Adrenal gland (tissue), 9 donors: ENCODE measurements at regions not wholly inside any gene's neighbourhood (a gene's known extent, or its start where the extent isn't known, plus 50 kb on each side); places are given as distances from the start of the nearest gene placed in this dataset.

Source experiments
- DNase-seq, 7 donors: peaks; one replicate each; pipeline ENCODE4 v3.0.0-alpha.2; 2019 to 2020
- H3K27ac ChIP-seq, 5 donors: fragments of 200-600 bp; sonication (generic) in 4 of 5; 1 replicate in 3 of 5; 2 replicates in 2 of 5; pipeline versions ENCODE4 v1.5.1 to v1.8.0; 2016 to 2020; ENCODE audit warnings: mild to moderate bottlenecking in 1 of 5
- H3K27me3 ChIP-seq: fragments of 200-600 bp; 2 replicates; pipeline ENCODE4 v1.8.0; 2021
- H3K36me3 ChIP-seq, 2 donors: fragments of 200-600 bp; replicated peaks in 1 of 2; 1 replicate in 1 of 2; 2 replicates in 1 of 2; pipeline versions ENCODE4 v1.5.1 to v1.8.0; 2018 to 2022
- H3K4me1 ChIP-seq, 2 donors: fragments of 200-600 bp; replicated peaks in 1 of 2; 1 replicate in 1 of 2; 2 replicates in 1 of 2; pipeline versions ENCODE4 v1.5.1 to v1.8.0; 2018 to 2021
- H3K4me3 ChIP-seq, 4 donors: fragments of 200-600 bp; sonication (generic) in 3 of 4; one replicate each; pipeline ENCODE4 v1.5.1; 2016 to 2018
- H3K9me3 ChIP-seq, 3 donors: fragments of 200-600 bp; sonication (generic) in 1 of 3; replicated peaks in 1 of 3; 1 replicate in 2 of 3; 2 replicates in 1 of 3; pipeline versions ENCODE4 v1.5.1 to v1.8.0; 2016 to 2021
- POLR2A ChIP-seq, 2 donors: fragments of 450-650 bp; IDR thresholded peaks; one replicate each; pipeline ENCODE4 v1.6.1; 2017; ENCODE audit warnings: antibody characterized with exemption in 2 of 2, mild to moderate bottlenecking in 2 of 2, moderate library complexity in 1 of 2
- WGBS, 4 donors: extraction: QIAGEN DNeasy Blood & Tissue Kit in 2 of 4; methylation state at CpG; one replicate each; pipeline versions ENCODE4 v1.1.5 to v1.1.7; 2013 to 2017; 5-methylcytosine and 5-hydroxymethylcytosine counted together
- intact Hi-C, 2 donors: fragments of 100-400 bp; cut with DNase I; formaldehyde crosslinking; loops; one replicate each; pipeline versions ENCODE4 v1.14.1 to v1.15.0; 2022 to 2023
- TF ChIP-seq, protein P1 (sequence below), 6 experiments: fragments of 450-650 bp in 4 of 6; fragments of 200-600 bp in 2 of 6; sonication (generic) in 1 of 6; IDR thresholded peaks; 1 replicate in 5 of 6; 2 replicates in 1 of 6; pipeline versions ENCODE4 v1.5.1 to v1.8.0; 2016 to 2021; ENCODE audit warnings: antibody characterized with exemption in 6 of 6, mild to moderate bottlenecking in 2 of 6, moderate library complexity in 1 of 6
- donor health status: healthy with polysubstance abuse.
- donor health status: Bipolar disorder and iron deficiency.
- donor health status: DM: yes; HTN: yes; CAD: no.
- donor health status: DM: no; HTN: no; CAD: no.
- donor health status: DM: no; HTN: no; CAD: no.

DNA sequence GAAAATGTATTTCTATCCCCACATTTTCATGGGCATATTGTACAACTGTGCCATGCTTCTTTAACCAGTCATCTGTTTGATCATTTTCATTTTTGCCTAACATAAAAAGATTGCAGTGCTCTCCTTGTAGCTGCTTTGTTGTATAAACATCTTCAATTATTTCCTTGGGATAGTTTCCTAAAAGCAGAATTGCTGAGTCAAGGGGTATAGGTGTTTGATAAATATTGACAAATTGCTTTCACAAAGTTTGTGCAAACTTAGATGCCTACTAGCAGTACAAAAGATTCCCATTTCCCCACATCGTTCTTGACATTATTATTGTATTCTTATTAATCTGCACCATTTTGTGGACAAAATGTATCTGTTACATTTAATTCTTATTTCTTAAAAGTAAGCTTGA lies 479.6 kb downstream of the FBXO15 start:
- Histone ChIP-seq H3K9me3 (no peaks in the 10 kb centered on the region), H3K4me3 (no peak overlapping the region), H3K27me3 (no peaks in the 10 kb centered on the region), H3K4me1 (no peaks in the 10 kb centered on the region), H3K27ac (no peak overlapping the region), H3K36me3 (no peaks in the 10 kb centered on the region)
- DNase-seq, result no peak
- no peak for TF ChIP-seq POLR2A (IDR thresholded peaks at IDR 0.05)
- intact Hi-C loops, result no loop called here
- WGBS, 4 donors, result 63 to 79% (median 74%) methylated on average over 1 of the region's 1 CpG

DNA sequence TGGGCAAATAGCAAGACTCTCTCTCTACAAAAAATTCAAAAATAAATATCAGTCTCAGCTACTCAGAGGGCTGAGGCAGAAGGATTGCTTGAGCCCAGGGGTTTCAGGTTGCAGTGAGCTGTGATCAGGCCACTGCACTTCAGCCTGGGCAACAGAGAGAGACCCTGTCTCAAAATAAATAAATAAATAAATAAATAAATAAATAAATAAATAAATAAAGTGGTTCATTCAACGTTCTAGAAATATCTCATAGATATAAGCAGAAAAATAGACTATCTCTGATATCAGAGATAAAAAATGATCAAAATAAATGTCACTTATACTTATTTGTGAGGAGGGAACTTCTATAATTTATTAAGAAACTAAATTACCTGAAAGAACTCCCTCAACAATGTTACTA lies 480.9 kb downstream of the FBXO15 start:
- no peak for DNase-seq
- no peaks in the 10 kb centered on the region for H3K27me3 ChIP-seq
- H3K4me1 ChIP-seq, result no peaks in the 10 kb centered on the region
- H3K36me3 ChIP-seq, result no peaks in the 10 kb centered on the region
- H3K4me3 ChIP-seq, result no peak overlapping the region
- WGBS, 4 donors, result 65 to 90% (median 78%) methylated on average over 1 of the region's 1 CpG
- TF ChIP-seq POLR2A (IDR thresholded peaks at IDR 0.05), result no peak
- H3K9me3 ChIP-seq, result no peaks in the 10 kb centered on the region
- H3K27ac ChIP-seq, result no peak overlapping the region
- intact Hi-C loops, result no loop called here

DNA sequence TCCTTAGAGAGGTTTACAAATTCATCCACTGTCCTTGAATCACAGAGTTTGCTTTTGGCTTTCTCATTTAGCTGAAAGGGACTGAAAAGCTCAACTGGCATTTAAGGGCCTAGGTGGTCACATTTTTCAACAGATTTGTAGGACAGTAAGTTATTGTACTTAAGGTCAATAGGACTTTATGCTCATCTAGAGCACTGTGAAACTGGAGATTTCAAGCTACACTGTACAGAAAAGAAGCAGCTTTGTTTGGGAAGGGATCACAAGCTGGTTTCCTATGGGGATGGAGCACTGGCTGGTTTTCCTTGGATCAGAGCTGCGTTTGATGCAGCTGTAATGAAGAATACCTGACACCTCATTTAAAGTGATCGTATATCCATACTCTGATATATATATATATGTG lies 482.7 kb downstream of the FBXO15 start:
- TF ChIP-seq, protein P1, sequence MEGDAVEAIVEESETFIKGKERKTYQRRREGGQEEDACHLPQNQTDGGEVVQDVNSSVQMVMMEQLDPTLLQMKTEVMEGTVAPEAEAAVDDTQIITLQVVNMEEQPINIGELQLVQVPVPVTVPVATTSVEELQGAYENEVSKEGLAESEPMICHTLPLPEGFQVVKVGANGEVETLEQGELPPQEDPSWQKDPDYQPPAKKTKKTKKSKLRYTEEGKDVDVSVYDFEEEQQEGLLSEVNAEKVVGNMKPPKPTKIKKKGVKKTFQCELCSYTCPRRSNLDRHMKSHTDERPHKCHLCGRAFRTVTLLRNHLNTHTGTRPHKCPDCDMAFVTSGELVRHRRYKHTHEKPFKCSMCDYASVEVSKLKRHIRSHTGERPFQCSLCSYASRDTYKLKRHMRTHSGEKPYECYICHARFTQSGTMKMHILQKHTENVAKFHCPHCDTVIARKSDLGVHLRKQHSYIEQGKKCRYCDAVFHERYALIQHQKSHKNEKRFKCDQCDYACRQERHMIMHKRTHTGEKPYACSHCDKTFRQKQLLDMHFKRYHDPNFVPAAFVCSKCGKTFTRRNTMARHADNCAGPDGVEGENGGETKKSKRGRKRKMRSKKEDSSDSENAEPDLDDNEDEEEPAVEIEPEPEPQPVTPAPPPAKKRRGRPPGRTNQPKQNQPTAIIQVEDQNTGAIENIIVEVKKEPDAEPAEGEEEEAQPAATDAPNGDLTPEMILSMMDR (IDR thresholded peaks at IDR 0.05), result no peak
- no peak for TF ChIP-seq POLR2A (IDR thresholded peaks at IDR 0.05)
- 76 to 91% (median 81%) methylated on average over 2 of the region's 2 CpGs for WGBS, 4 donors
- intact Hi-C loops, result no loop called here
- H3K27me3 ChIP-seq, result no peaks in the 10 kb centered on the region
- H3K9me3 ChIP-seq, result no peaks in the 10 kb centered on the region
- H3K4me3 ChIP-seq, result no peak overlapping the region
- H3K36me3 ChIP-seq, result no peaks in the 10 kb centered on the region
- DNase-seq, result no peak
- H3K27ac ChIP-seq, result no peak overlapping the region
- no peaks in the 10 kb centered on the region for H3K4me1 ChIP-seq

DNA sequence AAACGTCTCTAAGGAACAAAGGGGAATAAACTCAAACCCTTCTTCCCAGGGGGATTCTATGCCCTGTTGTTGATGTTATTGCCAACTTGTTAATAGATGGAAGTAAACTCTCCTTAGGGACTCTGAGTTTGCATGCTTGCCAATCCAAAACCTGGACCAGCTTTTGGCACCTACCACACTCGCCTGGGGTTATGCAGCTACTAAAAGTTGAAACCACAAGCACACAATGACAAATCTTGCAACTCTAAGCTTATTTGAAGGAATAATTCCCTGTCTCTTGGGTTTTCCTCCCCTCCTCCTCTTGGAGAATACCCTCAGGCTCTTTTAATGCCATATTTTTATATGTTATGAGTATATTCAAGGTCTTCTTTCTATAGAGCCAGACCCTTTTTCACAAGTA lies 484.1 kb downstream of the FBXO15 start:
- no peaks in the 10 kb centered on the region for H3K36me3 ChIP-seq
- no peaks in the 10 kb centered on the region for H3K27me3 ChIP-seq
- no peak overlapping the region for H3K4me3 ChIP-seq
- intact Hi-C loops, result no loop called here
- whole genome bisulfite sequencing, 4 donors, result 54 to 69% (median 65%) methylated on average over 2 of the region's 2 CpGs
- no peak for TF ChIP-seq POLR2A (IDR thresholded peaks at IDR 0.05)
- TF ChIP-seq, protein P1 (IDR thresholded peaks at IDR 0.05), result no peak
- H3K27ac ChIP-seq, result no peak overlapping the region
- no peaks in the 10 kb centered on the region for H3K4me1 ChIP-seq
- no peaks in the 10 kb centered on the region for H3K9me3 ChIP-seq
- DNase-seq, result no peak

DNA sequence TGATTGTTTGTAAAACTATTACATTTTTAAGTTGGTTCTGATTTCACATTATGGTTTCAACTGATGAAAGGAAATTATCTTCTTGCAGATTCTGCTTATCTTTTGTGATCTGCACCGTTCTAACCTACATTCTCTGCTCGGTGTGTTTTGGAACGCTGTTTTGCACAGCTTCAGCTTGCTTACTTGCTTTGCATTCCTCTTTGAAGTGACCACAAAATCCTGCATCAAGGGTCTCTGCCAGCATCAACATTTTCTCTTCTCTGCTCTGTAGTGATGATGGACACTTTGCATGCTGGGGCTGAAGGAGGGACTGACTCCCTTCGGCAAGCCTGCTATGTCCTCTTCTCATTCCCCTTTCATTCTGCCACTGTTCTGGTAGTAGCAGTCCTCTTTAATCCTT lies 485.2 kb downstream of the FBXO15 start:
- no peaks in the 10 kb centered on the region for H3K27me3 ChIP-seq
- H3K36me3 ChIP-seq, result no peaks in the 10 kb centered on the region
- WGBS, 4 donors, result 60 to 65% (median 62%) methylated on average over 4 of the region's 4 CpGs
- no peak overlapping the region for H3K4me3 ChIP-seq
- no peak overlapping the region for H3K27ac ChIP-seq
- no peak for DNase-seq
- no peaks in the 10 kb centered on the region for H3K9me3 ChIP-seq
- TF ChIP-seq, protein P1 (IDR thresholded peaks at IDR 0.05), result no peak
- no peak for TF ChIP-seq POLR2A (IDR thresholded peaks at IDR 0.05)
- H3K4me1 ChIP-seq, result no peaks in the 10 kb centered on the region
- intact Hi-C loops, result no loop called here
